ENCODE measurements at regions not wholly inside any gene's neighbourhood (a gene's known extent, or its start where the extent isn't known, plus 50 kb on each side); places are given as distances from the start of the nearest gene placed in this dataset.

GRCh38 chr5:36385495-36385894, 83.8 kb upstream of the RANBP3L start:
- Histone ChIP-seq H3K27me3 (ENCODE audit: control insufficient read depth, insufficient read depth, low read length, poor library complexity, severe bottlenecking) (peaks cover 37% of the 10 kb centered on the region), H3K36me3 (ENCODE audit: control insufficient read depth, insufficient read depth, low read length) (no peaks in the 10 kb centered on the region), H3K9me3 (ENCODE audit: control insufficient read depth, low read length) (no peaks in the 10 kb centered on the region), H3K4me3 (ENCODE audit: low read length) (no peak overlapping the region), H3K27ac (ENCODE audit: low read depth, low read length) (no peak overlapping the region), H3K9ac (ENCODE audit: extremely low read depth, low read length, poor library complexity, severe bottlenecking) (no peak overlapping the region), H3K4me1 (ENCODE audit: control insufficient read depth, insufficient read depth, low read length) (no peaks in the 10 kb centered on the region)
- Mint-ChIP-seq H3K9me3 (no peaks in the 10 kb centered on the region), H3K27ac (no peak overlapping the region), H3K4me3 (no peak overlapping the region), H3K4me1 (peaks cover 8% of the 10 kb centered on the region), H3K36me3 (ENCODE audit: low read depth) (no peaks in the 10 kb centered on the region), H3K27me3 (ENCODE audit: insufficient read depth) (peaks cover 56% of the 10 kb centered on the region)
- TF ChIP-seq CTCF (conservative IDR thresholded peaks at IDR 0.05): no peak
- 89 to 100% methylated on average over 1 to 2 of the region's 2 CpGs for WGBS, 2 experiments (ENCODE audit: insufficient coverage in 1 of 2, insufficient read length in 1 of 2)
- DNase-seq: no peak

GRCh38 chr5:36388288-36388687, 86.6 kb upstream of the RANBP3L start:
- Mint-ChIP-seq H3K27me3 (ENCODE audit: insufficient read depth) (peaks cover 40% of the 10 kb centered on the region), H3K27ac (no peak overlapping the region), H3K36me3 (ENCODE audit: low read depth) (no peaks in the 10 kb centered on the region), H3K9me3 (no peaks in the 10 kb centered on the region), H3K4me3 (no peak overlapping the region), H3K4me1 (peaks cover 13% of the 10 kb centered on the region)
- peaks cover 9% of the 10 kb centered on the region for H3K27me3 ChIP-seq (ENCODE audit: control insufficient read depth, insufficient read depth, low read length, poor library complexity, severe bottlenecking)
- 95 to 100% methylated on average over 3 to 4 of the region's 4 CpGs for WGBS, 2 experiments (ENCODE audit: insufficient coverage in 1 of 2, insufficient read length in 1 of 2)
- no peak overlapping the region for H3K9ac ChIP-seq (ENCODE audit: extremely low read depth, low read length, poor library complexity, severe bottlenecking)
- no peak overlapping the region for H3K4me3 ChIP-seq (ENCODE audit: low read length)
- H3K4me1 ChIP-seq (ENCODE audit: control insufficient read depth, insufficient read depth, low read length): no peaks in the 10 kb centered on the region
- no peak for TF ChIP-seq CTCF (conservative IDR thresholded peaks at IDR 0.05)
- no peaks in the 10 kb centered on the region for H3K9me3 ChIP-seq (ENCODE audit: control insufficient read depth, low read length)
- no peak for DNase-seq
- no peak overlapping the region for H3K27ac ChIP-seq (ENCODE audit: low read depth, low read length)
- H3K36me3 ChIP-seq (ENCODE audit: control insufficient read depth, insufficient read depth, low read length): no peaks in the 10 kb centered on the region

DNA sequence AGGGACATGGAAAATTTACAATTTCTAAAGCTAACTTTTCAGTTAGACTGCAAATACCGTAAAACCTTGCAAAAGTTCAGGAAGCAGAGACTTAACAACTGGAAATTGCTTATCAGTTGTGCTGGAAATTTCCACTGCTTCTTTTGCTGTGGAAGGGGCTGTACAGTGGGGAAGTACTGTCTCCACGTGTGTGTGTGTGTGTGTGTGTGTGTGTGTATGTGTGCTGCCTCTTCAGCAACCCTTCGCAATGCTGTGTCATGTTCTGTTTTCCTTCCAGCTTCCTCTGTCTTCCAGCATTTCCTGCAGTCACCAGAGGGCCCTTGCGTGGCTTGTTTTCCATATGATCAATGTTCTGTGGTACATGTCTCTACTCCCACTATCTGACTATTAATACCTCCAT, 87.5 kb upstream of the RANBP3L start:
- 86 to 100% methylated on average over 2 to 4 of the region's 4 CpGs for WGBS, 2 experiments (ENCODE audit: insufficient coverage in 1 of 2, insufficient read length in 1 of 2)
- H3K9me3 Mint-ChIP-seq: no peaks in the 10 kb centered on the region
- peaks cover 30% of the 10 kb centered on the region for H3K27me3 Mint-ChIP-seq (ENCODE audit: insufficient read depth)
- no peak overlapping the region for H3K27ac Mint-ChIP-seq
- H3K4me1 Mint-ChIP-seq: peaks cover 13% of the 10 kb centered on the region
- no peaks in the 10 kb centered on the region for H3K9me3 ChIP-seq (ENCODE audit: control insufficient read depth, low read length)
- H3K4me1 ChIP-seq (ENCODE audit: control insufficient read depth, insufficient read depth, low read length): no peaks in the 10 kb centered on the region
- H3K36me3 Mint-ChIP-seq (ENCODE audit: low read depth): no peaks in the 10 kb centered on the region
- no peak overlapping the region for H3K27ac ChIP-seq (ENCODE audit: low read depth, low read length)
- H3K4me3 ChIP-seq (ENCODE audit: low read length): no peak overlapping the region
- H3K36me3 ChIP-seq (ENCODE audit: control insufficient read depth, insufficient read depth, low read length): no peaks in the 10 kb centered on the region
- DNase-seq: no peak
- no peak overlapping the region for H3K4me3 Mint-ChIP-seq
- no peak for TF ChIP-seq CTCF (conservative IDR thresholded peaks at IDR 0.05)
- peaks cover under 1% of the 10 kb centered on the region for H3K27me3 ChIP-seq (ENCODE audit: control insufficient read depth, insufficient read depth, low read length, poor library complexity, severe bottlenecking)
- H3K9ac ChIP-seq (ENCODE audit: extremely low read depth, low read length, poor library complexity, severe bottlenecking): no peak overlapping the region
